ENCODE measurements at regions not wholly inside any gene's neighbourhood (a gene's known extent, or its start where the extent isn't known, plus 50 kb on each side); places are given as distances from the start of the nearest gene placed in this dataset.

DNA sequence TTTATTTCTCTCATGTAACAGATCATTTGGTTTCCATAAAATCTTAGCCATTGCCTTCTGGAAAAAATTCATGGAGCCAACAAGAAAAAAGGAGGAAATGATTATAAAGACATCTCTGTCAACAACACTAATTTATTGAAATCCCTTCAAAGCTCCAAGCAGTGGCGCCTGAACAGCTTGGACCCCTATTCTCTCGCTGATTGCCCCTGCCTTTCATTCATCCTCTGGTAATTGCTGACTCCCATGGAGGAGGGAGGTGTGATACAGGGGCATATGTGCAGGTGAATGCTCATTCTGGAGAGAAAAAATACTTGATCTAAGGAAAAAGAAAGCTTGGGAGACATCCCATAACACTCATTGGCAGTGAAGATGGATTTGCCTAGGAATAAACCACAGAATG is 345.5 kb downstream of the FGFR2 start:
- no peak for TF ChIP-seq POLR2A (IDR thresholded peaks at IDR 0.05)
- TF ChIP-seq, protein P1, sequence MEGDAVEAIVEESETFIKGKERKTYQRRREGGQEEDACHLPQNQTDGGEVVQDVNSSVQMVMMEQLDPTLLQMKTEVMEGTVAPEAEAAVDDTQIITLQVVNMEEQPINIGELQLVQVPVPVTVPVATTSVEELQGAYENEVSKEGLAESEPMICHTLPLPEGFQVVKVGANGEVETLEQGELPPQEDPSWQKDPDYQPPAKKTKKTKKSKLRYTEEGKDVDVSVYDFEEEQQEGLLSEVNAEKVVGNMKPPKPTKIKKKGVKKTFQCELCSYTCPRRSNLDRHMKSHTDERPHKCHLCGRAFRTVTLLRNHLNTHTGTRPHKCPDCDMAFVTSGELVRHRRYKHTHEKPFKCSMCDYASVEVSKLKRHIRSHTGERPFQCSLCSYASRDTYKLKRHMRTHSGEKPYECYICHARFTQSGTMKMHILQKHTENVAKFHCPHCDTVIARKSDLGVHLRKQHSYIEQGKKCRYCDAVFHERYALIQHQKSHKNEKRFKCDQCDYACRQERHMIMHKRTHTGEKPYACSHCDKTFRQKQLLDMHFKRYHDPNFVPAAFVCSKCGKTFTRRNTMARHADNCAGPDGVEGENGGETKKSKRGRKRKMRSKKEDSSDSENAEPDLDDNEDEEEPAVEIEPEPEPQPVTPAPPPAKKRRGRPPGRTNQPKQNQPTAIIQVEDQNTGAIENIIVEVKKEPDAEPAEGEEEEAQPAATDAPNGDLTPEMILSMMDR (IDR thresholded peaks at IDR 0.05), result no peak
